SW480 (cell line): ENCODE measurements at regions not wholly inside any gene's neighbourhood (a gene's known extent, or its start where the extent isn't known, plus 50 kb on each side); places are given as distances from the start of the nearest gene placed in this dataset.

ENCODE experiments used
- DNase-seq: peaks from one replicate; pipeline ENCODE4 v3.0.0-alpha.2; 2016; ENCODE audit warnings: low spot score

GRCh38 chr18:68104036-68104435 lies 587.5 kb upstream of the DSEL start:
- DNase-seq = no peak

- no peak for DNase-seq
Measured at GRCh38 chr18:68103561-68103960, 587.0 kb upstream of the DSEL start.

GRCh38 chr18:68102117-68102516 lies 585.6 kb upstream of the DSEL start:
- no peak for DNase-seq

GRCh38 chr18:68098655-68099054 lies 582.1 kb upstream of the DSEL start:
- DNase-seq = no peak

GRCh38 chr18:68086481-68086880 lies 570.0 kb upstream of the DSEL start:
- DNase-seq = no peak

GRCh38 chr18:68085251-68085650 lies 568.7 kb upstream of the DSEL start:
- no peak for DNase-seq

GRCh38 chr18:68083776-68084175 lies 567.3 kb upstream of the DSEL start:
- DNase-seq = no peak

GRCh38 chr18:68083131-68083530 lies 566.6 kb upstream of the DSEL start:
- DNase-seq = peak; percentile 1

- no peak for DNase-seq
Measured at GRCh38 chr18:68072744-68073143, 556.2 kb upstream of the DSEL start.

GRCh38 chr18:68060871-68061270 lies 544.4 kb upstream of the DSEL start:
- DNase-seq = no peak

- DNase-seq = no peak
Measured at GRCh38 chr18:68056936-68057335, 540.4 kb upstream of the DSEL start.

- DNase-seq = no peak
Measured at GRCh38 chr18:68054669-68055068, 538.1 kb upstream of the DSEL start.

GRCh38 chr18:68053290-68053689 lies 536.8 kb upstream of the DSEL start:
- no peak for DNase-seq

- DNase-seq = no peak
Measured at GRCh38 chr18:68041327-68041726, 524.8 kb upstream of the DSEL start.

GRCh38 chr18:68040198-68040597 lies 523.7 kb upstream of the DSEL start:
- DNase-seq = no peak

GRCh38 chr18:68035774-68036522 lies 519.4 kb upstream of the DSEL start:
- no peak for DNase-seq

- no peak for DNase-seq
Measured at GRCh38 chr18:68034296-68034695, 517.8 kb upstream of the DSEL start.

- DNase-seq = no peak
Measured at GRCh38 chr18:68033466-68033865, 516.9 kb upstream of the DSEL start.

- no peak for DNase-seq
Measured at GRCh38 chr18:68024716-68025115, 508.2 kb upstream of the DSEL start.

GRCh38 chr18:68017385-68017784 lies 500.9 kb upstream of the DSEL start:
- no peak for DNase-seq

GRCh38 chr18:67997496-67997895 lies 481.0 kb upstream of the DSEL start:
- DNase-seq = no peak

- DNase-seq = no peak
Measured at GRCh38 chr18:67995769-67996168, 479.2 kb upstream of the DSEL start.

GRCh38 chr18:67980241-67980640 lies 463.7 kb upstream of the DSEL start:
- DNase-seq = no peak

GRCh38 chr18:67977067-67977616 lies 460.6 kb upstream of the DSEL start:
- DNase-seq = no peak
